K562 (cell line): ENCODE measurements at regions not wholly inside any gene's neighbourhood (a gene's known extent, or its start where the extent isn't known, plus 50 kb on each side); places are given as distances from the start of the nearest gene placed in this dataset.
A peak's percentile ranks its signal among the peaks of the same experiment; 100 is the strongest.

Experiments used
- CHD1 ChIP-seq: fragments of 200-600 bp; sonication (generic); IDR thresholded peaks from one replicate; pipeline ENCODE4 v1.6.1; 2012; ENCODE audit warnings: mild to moderate bottlenecking, moderate library complexity, low read length, inconsistent platforms
- COPS2 ChIP-seq: fragments of 450-650 bp; conservative IDR thresholded peaks from 2 replicates; pipeline ENCODE4 v1.6.1; 2016; ENCODE audit warnings: mild to moderate bottlenecking, moderate library complexity
- FOXJ3 ChIP-seq: sonication (generic); formaldehyde crosslinking; IDR thresholded peaks from 2 replicates; pipeline ENCODE4 v1.4.0; 2020; ENCODE audit warnings: mild to moderate bottlenecking, missing genetic modification reagents
- HDAC6 ChIP-seq: IDR thresholded peaks from 2 replicates; pipeline ENCODE4 v1.6.1; 2012; ENCODE audit warnings: low read depth, mild to moderate bottlenecking, control low read depth, inconsistent platforms, low read length, moderate library complexity
- NKRF ChIP-seq: fragments of 450-650 bp; IDR thresholded peaks from 2 replicates; pipeline ENCODE4 v1.6.1; 2016; ENCODE audit warnings: borderline replicate concordance
- RBFOX2 ChIP-seq: fragments of 200-400 bp; formaldehyde crosslinking; IDR thresholded peaks from 2 replicates; pipeline ENCODE4 v1.6.1; 2017; ENCODE audit warnings: low read depth, mild to moderate bottlenecking, low read length, moderate library complexity
- RUNX1 ChIP-seq: sonication (generic); IDR thresholded peaks from 2 replicates; pipeline ENCODE4 v1.6.1; 2016; ENCODE audit warnings: antibody characterized with exemption, low read depth
- SMARCA5 ChIP-seq: fragments of 450-650 bp; IDR thresholded peaks from 2 replicates; pipeline ENCODE4 v1.6.1; 2016
- SMARCB1 ChIP-seq: IDR thresholded peaks from 2 replicates; pipeline ENCODE4 v1.6.1; 2011; ENCODE audit warnings: improper control_type of control experiment, low read depth; ENCODE audit not compliant: insufficient read length
- ZNF436 ChIP-seq: fragments of 250-450, 450-650 bp; sonication (Bioruptor Pico); formaldehyde crosslinking; IDR thresholded peaks from 2 replicates; pipeline ENCODE4 v1.7.0; 2020; ENCODE audit warnings: mild to moderate bottlenecking
- ZNF586 ChIP-seq: fragments of 450-650 bp; formaldehyde crosslinking; conservative IDR thresholded peaks from 2 replicates; pipeline ENCODE4 v1.4.0; 2020; ENCODE audit warnings: mild to moderate bottlenecking, moderate library complexity
- ZNF780A ChIP-seq: fragments of 250-450 bp; sonication (Bioruptor Pico); IDR thresholded peaks from 2 replicates; pipeline ENCODE4 v1.5.0; 2021; ENCODE audit warnings: mild to moderate bottlenecking
- TF ChIP-seq, protein P1 (sequence below): fragments of 450-650 bp; IDR thresholded peaks from 2 replicates; pipeline ENCODE4 v1.6.1; 2016; ENCODE audit warnings: mild to moderate bottlenecking, moderate library complexity
- TF ChIP-seq, protein P2 (sequence below): fragments of 250-450 bp; sonication (Bioruptor Pico); IDR thresholded peaks from 2 replicates; pipeline ENCODE4 v1.4.0; 2020; ENCODE audit warnings: mild to moderate bottlenecking, moderate library complexity

DNA sequence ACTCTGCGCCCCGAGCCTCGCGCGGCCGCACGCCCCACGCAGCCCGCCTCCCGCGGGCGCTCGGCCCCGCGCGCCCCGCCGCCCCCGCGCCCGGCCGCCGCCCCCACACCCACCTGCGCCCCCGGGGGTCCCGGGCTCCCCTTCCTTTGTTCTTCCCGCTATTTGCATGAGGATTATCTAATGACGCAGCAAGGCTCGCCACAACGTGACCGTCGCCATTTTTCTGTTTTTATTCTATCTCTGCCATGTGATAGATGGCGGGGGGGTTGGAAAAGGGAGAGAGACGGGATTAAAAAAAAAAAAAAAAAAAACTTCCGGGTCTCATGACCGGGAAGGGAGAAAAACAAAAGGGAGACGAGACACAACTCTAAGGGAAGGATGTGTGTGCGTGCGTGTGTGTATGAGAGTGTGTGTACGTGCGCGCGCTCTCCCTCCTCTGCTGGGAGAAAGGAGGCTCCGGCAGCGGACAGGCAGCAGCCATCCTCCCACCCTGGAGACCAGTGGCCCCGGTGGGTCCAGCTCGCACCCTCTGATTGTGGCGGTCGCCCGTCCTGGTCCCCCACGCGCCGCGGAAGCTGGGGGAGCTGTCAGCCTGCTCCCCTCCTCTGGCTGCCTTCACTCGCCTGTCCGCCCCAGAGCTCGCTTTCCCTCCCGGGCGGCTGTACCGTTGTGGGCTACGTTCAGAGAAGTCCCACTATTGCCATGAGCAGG, 80.4 kb upstream of the AK4 start (continued):
- TF ChIP-seq, protein P1, sequence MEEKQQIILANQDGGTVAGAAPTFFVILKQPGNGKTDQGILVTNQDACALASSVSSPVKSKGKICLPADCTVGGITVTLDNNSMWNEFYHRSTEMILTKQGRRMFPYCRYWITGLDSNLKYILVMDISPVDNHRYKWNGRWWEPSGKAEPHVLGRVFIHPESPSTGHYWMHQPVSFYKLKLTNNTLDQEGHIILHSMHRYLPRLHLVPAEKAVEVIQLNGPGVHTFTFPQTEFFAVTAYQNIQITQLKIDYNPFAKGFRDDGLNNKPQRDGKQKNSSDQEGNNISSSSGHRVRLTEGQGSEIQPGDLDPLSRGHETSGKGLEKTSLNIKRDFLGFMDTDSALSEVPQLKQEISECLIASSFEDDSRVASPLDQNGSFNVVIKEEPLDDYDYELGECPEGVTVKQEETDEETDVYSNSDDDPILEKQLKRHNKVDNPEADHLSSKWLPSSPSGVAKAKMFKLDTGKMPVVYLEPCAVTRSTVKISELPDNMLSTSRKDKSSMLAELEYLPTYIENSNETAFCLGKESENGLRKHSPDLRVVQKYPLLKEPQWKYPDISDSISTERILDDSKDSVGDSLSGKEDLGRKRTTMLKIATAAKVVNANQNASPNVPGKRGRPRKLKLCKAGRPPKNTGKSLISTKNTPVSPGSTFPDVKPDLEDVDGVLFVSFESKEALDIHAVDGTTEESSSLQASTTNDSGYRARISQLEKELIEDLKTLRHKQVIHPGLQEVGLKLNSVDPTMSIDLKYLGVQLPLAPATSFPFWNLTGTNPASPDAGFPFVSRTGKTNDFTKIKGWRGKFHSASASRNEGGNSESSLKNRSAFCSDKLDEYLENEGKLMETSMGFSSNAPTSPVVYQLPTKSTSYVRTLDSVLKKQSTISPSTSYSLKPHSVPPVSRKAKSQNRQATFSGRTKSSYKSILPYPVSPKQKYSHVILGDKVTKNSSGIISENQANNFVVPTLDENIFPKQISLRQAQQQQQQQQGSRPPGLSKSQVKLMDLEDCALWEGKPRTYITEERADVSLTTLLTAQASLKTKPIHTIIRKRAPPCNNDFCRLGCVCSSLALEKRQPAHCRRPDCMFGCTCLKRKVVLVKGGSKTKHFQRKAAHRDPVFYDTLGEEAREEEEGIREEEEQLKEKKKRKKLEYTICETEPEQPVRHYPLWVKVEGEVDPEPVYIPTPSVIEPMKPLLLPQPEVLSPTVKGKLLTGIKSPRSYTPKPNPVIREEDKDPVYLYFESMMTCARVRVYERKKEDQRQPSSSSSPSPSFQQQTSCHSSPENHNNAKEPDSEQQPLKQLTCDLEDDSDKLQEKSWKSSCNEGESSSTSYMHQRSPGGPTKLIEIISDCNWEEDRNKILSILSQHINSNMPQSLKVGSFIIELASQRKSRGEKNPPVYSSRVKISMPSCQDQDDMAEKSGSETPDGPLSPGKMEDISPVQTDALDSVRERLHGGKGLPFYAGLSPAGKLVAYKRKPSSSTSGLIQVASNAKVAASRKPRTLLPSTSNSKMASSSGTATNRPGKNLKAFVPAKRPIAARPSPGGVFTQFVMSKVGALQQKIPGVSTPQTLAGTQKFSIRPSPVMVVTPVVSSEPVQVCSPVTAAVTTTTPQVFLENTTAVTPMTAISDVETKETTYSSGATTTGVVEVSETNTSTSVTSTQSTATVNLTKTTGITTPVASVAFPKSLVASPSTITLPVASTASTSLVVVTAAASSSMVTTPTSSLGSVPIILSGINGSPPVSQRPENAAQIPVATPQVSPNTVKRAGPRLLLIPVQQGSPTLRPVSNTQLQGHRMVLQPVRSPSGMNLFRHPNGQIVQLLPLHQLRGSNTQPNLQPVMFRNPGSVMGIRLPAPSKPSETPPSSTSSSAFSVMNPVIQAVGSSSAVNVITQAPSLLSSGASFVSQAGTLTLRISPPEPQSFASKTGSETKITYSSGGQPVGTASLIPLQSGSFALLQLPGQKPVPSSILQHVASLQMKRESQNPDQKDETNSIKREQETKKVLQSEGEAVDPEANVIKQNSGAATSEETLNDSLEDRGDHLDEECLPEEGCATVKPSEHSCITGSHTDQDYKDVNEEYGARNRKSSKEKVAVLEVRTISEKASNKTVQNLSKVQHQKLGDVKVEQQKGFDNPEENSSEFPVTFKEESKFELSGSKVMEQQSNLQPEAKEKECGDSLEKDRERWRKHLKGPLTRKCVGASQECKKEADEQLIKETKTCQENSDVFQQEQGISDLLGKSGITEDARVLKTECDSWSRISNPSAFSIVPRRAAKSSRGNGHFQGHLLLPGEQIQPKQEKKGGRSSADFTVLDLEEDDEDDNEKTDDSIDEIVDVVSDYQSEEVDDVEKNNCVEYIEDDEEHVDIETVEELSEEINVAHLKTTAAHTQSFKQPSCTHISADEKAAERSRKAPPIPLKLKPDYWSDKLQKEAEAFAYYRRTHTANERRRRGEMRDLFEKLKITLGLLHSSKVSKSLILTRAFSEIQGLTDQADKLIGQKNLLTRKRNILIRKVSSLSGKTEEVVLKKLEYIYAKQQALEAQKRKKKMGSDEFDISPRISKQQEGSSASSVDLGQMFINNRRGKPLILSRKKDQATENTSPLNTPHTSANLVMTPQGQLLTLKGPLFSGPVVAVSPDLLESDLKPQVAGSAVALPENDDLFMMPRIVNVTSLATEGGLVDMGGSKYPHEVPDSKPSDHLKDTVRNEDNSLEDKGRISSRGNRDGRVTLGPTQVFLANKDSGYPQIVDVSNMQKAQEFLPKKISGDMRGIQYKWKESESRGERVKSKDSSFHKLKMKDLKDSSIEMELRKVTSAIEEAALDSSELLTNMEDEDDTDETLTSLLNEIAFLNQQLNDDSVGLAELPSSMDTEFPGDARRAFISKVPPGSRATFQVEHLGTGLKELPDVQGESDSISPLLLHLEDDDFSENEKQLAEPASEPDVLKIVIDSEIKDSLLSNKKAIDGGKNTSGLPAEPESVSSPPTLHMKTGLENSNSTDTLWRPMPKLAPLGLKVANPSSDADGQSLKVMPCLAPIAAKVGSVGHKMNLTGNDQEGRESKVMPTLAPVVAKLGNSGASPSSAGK: no peak
- TF ChIP-seq SMARCA5 (no peak), COPS2 (no peak), ZNF780A (no peak), ZNF436 (CRISPR knock-in tag) (no peak), CHD1 (peak; percentile 43), ZNF586 (CRISPR knock-in tag) (no peak), FOXJ3 (CRISPR knock-in tag) (no peak), SMARCB1 (no peak), HDAC6 (no peak), RBFOX2 (peak; percentile 85), NKRF (peak; percentile 74), RUNX1 (no peak)
- TF ChIP-seq, protein P2, sequence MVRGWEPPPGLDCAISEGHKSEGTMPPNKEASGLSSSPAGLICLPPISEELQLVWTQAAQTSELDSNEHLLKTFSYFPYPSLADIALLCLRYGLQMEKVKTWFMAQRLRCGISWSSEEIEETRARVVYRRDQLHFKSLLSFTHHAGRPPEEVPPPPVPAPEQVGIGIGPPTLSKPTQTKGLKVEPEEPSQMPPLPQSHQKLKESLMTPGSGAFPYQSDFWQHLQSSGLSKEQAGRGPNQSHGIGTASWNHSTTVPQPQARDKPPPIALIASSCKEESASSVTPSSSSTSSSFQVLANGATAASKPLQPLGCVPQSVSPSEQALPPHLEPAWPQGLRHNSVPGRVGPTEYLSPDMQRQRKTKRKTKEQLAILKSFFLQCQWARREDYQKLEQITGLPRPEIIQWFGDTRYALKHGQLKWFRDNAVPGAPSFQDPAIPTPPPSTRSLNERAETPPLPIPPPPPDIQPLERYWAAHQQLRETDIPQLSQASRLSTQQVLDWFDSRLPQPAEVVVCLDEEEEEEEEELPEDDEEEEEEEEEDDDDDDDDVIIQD (CRISPR knock-in tag): no peak
